ENCODE measurements at regions not wholly inside any gene's neighbourhood (a gene's known extent, or its start where the extent isn't known, plus 50 kb on each side); places are given as distances from the start of the nearest gene placed in this dataset.

DNA sequence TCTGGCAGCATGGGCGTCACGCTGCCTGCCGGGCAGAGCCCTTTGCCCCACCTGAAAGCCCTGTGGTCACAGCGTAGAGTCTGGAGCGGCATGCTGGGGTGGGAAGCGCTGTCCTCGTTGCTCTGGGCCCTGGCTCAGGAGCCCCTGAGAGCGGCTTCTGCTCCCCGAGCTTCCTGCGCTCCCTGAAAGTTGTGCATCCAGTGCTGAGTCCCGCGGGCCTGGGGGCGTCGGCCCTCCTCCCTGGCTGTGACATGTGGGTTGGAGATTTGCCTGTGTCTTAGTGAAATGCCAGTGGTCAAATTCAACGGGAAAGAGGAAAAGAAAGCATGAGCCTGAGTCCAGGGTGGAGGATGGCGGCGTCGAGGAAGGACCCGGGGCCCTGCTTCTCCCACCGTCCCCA lies 1208.0 kb downstream of the BRD1 start:
- no peak overlapping the region for H3K4me3 ChIP-seq
- H3K27me3 ChIP-seq = peaks cover 0 to under 1% (median 0%) of the 10 kb centered on the region in 11 experiments; a peak in 2 of 22 replicates
- no peak overlapping the region for H3K4me2 ChIP-seq
- no peaks in the 10 kb centered on the region for H3K9me3 ChIP-seq (replicated peaks in 1 of 11)
- H3K9ac ChIP-seq = no peak overlapping the region
- peaks cover 0 to 19% (median 13%) of the 10 kb centered on the region in 10 experiments; a peak in 13 of 20 replicates for H3K4me1 ChIP-seq
- H4K20me1 ChIP-seq = peaks cover 0 to 82% (median 10%) of the 10 kb centered on the region in 11 experiments; a peak in 10 of 22 replicates
- TF ChIP-seq Cebpa-rat (IDR thresholded peaks at IDR 0.05) = no peak
- H3K27ac ChIP-seq = no peak overlapping the region
- no peaks in the 10 kb centered on the region for H3K36me3 ChIP-seq

DNA sequence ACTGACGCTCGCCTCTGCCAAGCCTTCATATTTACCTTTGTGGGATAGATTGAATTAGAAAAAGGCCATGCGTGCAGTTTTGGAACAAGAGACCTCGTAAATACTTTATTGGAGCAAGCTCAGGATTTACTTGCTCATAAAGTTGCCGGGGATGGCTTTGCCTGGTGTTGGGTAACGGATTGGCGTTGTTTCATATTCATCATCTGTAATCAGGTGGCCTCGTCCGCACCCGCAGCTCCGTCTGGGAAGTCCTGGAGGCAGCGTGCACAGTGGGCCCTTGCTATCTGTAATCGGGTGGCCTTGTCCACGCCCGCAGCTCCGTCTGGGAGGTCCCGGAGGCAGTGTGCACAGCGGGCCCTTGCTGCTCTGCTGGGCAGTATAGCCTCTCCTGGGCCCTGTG lies 1209.3 kb downstream of the BRD1 start:
- no peak overlapping the region for H3K4me2 ChIP-seq
- no peaks in the 10 kb centered on the region for H3K36me3 ChIP-seq
- peaks cover 0 to 11% (median 8%) of the 10 kb centered on the region in 10 experiments; a peak in 11 of 20 replicates for H3K4me1 ChIP-seq
- no peak overlapping the region for H3K4me3 ChIP-seq
- peaks cover 0 to 84% (median 15%) of the 10 kb centered on the region in 11 experiments; a peak in 12 of 22 replicates for H4K20me1 ChIP-seq
- no peaks in the 10 kb centered on the region for H3K9me3 ChIP-seq (replicated peaks in 1 of 11)
- H3K27me3 ChIP-seq = peaks cover 0 to 4% (median 0%) of the 10 kb centered on the region in 11 experiments; a peak in 3 of 22 replicates
- no peak overlapping the region for H3K27ac ChIP-seq
- no peak overlapping the region for H3K9ac ChIP-seq
- TF ChIP-seq Cebpa-rat (IDR thresholded peaks at IDR 0.05) = no peak

DNA sequence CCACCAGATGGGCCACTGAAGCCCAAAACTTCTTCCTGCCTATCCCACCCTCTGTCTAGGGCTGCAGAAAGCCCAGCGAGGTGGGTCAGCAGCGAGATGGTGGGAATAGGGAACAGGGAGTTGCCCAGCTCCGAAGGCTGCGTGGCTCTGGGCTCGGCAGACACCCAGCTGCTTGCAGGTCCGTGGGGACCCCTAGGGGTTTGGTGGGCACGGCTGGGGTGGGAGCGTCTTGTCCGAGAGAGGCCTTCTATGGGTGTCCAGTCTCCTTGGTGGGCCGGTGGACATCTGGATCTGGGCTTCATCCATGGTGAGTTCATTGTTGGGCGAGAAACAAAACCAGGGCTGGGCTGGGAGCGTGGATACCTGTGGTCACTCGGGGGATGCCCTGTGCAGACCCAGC lies 1211.0 kb downstream of the BRD1 start:
- no peak overlapping the region for H3K4me3 ChIP-seq
- TF ChIP-seq Cebpa-rat (IDR thresholded peaks at IDR 0.05) = no peak

DNA sequence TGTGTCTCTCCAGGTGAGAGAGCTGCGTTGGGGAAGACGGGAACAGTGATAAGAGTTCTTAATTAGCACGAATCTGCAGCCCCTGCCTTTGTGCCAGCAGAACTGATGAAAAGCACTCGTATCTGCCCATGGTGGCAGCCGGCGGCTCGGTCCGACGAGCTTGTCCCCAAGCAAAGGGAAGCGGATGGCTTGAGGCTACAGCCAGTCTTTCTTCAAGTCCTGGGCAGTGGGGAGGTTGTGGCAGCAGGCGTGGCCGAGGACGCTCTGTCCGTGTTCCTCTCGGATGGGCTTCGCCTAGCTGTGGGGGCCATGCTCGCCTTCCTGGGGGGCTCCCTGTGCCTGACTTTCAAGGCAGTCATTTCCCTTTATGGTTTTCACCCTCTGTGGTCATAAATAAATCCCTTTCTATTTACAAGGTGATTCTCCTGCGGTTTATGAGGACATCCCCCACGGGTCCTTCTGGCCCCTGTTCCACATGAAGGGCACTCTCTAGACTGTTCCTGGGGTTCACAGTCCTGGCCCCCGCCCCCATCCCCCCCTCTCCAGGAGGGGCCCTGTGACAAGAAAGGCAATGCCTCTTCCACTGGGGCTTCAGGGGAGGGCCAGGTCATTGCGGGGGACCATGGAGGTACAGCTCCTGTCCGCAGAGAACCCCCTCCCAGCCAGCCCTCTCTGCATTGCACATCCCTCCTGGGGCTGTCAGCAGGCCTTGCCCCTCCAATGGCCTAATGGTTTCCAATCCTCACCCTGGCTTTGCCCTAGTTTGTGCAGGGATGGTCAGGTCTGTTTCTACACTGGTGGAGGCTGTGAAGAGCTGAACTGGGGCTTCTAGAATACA lies 1212.3 kb downstream of the BRD1 start:
- H3K27me3 ChIP-seq = peaks cover 0 to 22% (median 0%) of the 10 kb centered on the region in 11 experiments; a peak in 4 of 22 replicates
- no peak for TF ChIP-seq Cebpa-rat (IDR thresholded peaks at IDR 0.05)
- H4K20me1 ChIP-seq = peaks cover 0 to 94% (median 25%) of the 10 kb centered on the region in 11 experiments; a peak in 13 of 22 replicates
- H3K4me1 ChIP-seq = peaks cover 0 to 19% (median 8%) of the 10 kb centered on the region in 10 experiments; a peak in 11 of 20 replicates
- H3K9ac ChIP-seq = 0 out of 22 replicates have a peak overlapping the region, but pooled peaks of 1 of the 11 experiments have one; percentile 24
- H3K27ac ChIP-seq = no peak overlapping the region
- no peaks in the 10 kb centered on the region for H3K36me3 ChIP-seq
- peaks cover 0 to 10% (median 0%) of the 10 kb centered on the region in 11 experiments; a peak in 2 of 22 replicates for H3K9me3 ChIP-seq (replicated peaks in 1 of 11)
- H3K4me2 ChIP-seq = peak overlapping the region in 6 of 11 experiments; percentile 25 to 49 (median 38); a peak in 10 of 22 replicates
- H3K4me3 ChIP-seq = no peak overlapping the region

More for the DNA sequence above, 1211.0 kb downstream of the BRD1 start:
- no peak overlapping the region for H3K4me2 ChIP-seq
- H3K36me3 ChIP-seq = no peaks in the 10 kb centered on the region
- H3K9me3 ChIP-seq (replicated peaks in 1 of 11) = 0 out of 22 replicates have a peak, but pooled peaks cover 0 to under 1% (median 0%) of the 10 kb centered on the region in 11 experiments
- peaks cover 0 to 18% (median 8%) of the 10 kb centered on the region in 10 experiments; a peak in 11 of 20 replicates for H3K4me1 ChIP-seq
- no peak overlapping the region for H3K27ac ChIP-seq
- H4K20me1 ChIP-seq = peaks cover 0 to 87% (median 27%) of the 10 kb centered on the region in 11 experiments; a peak in 13 of 22 replicates
- no peak overlapping the region for H3K9ac ChIP-seq
- peaks cover 0 to 19% (median 0%) of the 10 kb centered on the region in 11 experiments; a peak in 4 of 22 replicates for H3K27me3 ChIP-seq

DNA sequence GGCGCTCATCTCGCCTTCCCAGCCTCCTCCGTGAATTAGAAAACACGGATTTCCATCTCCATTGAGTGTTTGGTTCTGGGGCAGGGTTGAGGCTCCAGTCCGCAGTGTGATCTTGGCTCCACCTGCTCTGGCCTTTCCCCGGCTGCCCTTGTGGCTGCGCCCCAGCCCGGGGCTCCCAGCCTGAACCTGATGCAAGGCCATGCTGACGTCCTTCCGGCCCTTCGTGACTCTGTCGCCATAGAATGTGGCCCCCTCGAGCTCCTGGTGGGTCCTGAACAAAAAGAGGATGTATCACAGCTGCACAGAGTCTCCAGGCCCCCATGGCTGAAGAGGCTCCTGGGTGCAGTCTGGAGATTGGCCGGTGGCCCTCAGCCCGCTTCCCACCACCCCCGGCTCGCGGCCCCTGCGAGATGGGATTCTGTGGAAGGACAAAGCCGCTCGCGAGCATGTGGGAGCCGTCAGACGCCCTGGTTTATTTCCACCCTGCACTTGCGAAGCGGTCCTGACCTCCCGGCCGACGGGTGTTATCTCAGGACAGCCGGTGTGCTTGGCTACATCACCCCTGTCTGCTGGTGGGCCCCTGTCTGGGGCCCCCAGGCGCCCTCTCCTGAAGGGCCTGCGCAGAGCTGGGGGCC lies 1214.0 kb downstream of the BRD1 start:
- H3K27ac ChIP-seq = no peak overlapping the region
- H3K4me2 ChIP-seq = no peak overlapping the region
- peaks cover 1 to 20% (median 9%) of the 10 kb centered on the region in 10 experiments; a peak in 18 of 20 replicates for H3K4me1 ChIP-seq
- no peak for TF ChIP-seq Cebpa-rat (IDR thresholded peaks at IDR 0.05)
- peaks cover 0 to 22% (median 0%) of the 10 kb centered on the region in 11 experiments; a peak in 5 of 22 replicates for H3K27me3 ChIP-seq
- H3K4me3 ChIP-seq = no peak overlapping the region
- H4K20me1 ChIP-seq = peaks cover 0 to 100% (median 37%) of the 10 kb centered on the region in 11 experiments; a peak in 13 of 22 replicates
- no peaks in the 10 kb centered on the region for H3K36me3 ChIP-seq
- no peak overlapping the region for H3K9ac ChIP-seq
- peaks cover 0 to 10% (median 0%) of the 10 kb centered on the region in 11 experiments; a peak in 3 of 22 replicates for H3K9me3 ChIP-seq (replicated peaks in 1 of 11)

DNA sequence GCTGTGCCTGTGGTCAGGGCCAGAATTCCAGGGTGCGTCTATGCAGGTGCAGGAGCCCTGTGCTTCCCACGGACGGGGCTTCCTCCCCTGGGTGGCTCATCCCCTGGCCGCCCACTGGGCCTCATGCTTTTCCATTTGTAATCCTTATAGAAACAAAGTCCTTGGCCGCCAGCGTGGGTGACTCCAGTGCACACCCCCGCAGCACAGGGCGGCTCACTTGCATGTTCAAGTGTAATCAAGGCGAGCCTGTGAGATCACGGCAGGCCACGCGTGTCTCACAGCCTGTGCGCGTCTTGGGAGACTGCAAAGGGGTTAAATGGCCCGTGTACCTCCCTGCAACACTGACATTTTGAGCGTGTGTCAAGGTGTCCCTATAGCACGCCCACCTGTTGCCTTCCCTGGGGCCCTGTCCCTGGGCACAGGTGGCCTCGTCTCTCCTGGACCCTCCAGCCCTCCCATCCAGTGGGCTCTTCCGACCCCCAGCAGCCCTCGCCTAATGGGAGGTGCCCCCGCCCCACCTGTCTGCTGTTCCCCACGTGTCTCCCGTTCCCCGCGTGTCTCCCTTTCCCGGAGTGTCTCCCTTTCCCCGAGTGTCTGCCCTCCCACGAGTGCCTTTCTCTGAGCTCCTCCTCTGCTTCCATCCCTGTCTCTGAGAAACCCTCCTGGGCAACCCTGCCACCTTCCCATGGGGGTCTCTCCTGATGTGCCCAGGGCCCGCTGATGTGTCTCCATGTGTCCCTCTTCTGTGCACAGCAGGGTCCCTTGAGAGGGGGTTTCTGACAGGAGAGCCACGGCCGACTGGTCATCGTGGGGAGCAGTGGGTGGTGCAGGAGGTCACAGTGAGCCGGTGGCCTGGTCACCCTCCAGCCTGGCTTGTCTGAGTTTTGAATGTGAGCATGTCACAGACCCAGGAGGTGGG lies 1215.3 kb downstream of the BRD1 start:
- Histone ChIP-seq H3K9ac (no peak overlapping the region), H3K4me1 (peaks cover 13 to 31% (median 20%) of the 10 kb centered on the region in 10 experiments)

GRCh38 chr22:48609279-48609865 lies 1218.3 kb downstream of the BRD1 start:
- Histone ChIP-seq H3K4me1 (peaks cover 10 to 21% (median 14%) of the 10 kb centered on the region in 10 experiments; a peak in 19 of 20 replicates), H3K4me2 (no peak overlapping the region), H3K36me3 (no peaks in the 10 kb centered on the region), H3K27me3 (peaks cover 0 to 22% (median 0%) of the 10 kb centered on the region in 11 experiments; a peak in 4 of 22 replicates), H3K9ac (no peak overlapping the region), H3K27ac (no peak overlapping the region), H4K20me1 (peaks cover 0 to 100% (median 33%) of the 10 kb centered on the region in 11 experiments; a peak in 13 of 22 replicates), H3K4me3 (no peak overlapping the region), H3K9me3 (replicated peaks in 1 of 11) (peaks cover 0 to 10% (median 0%) of the 10 kb centered on the region in 11 experiments; a peak in 3 of 22 replicates)
- no peak for TF ChIP-seq Cebpa-rat (IDR thresholded peaks at IDR 0.05)

More for the DNA sequence above, 1215.3 kb downstream of the BRD1 start:
- peaks cover 0 to 10% (median 0%) of the 10 kb centered on the region in 11 experiments; a peak in 3 of 22 replicates for H3K9me3 ChIP-seq (replicated peaks in 1 of 11)
- no peak overlapping the region for H3K4me3 ChIP-seq
- TF ChIP-seq Cebpa-rat (IDR thresholded peaks at IDR 0.05) = no peak
- peaks cover 0 to 100% (median 41%) of the 10 kb centered on the region in 11 experiments; a peak in 13 of 22 replicates for H4K20me1 ChIP-seq
- H3K36me3 ChIP-seq = no peaks in the 10 kb centered on the region
- peaks cover 0 to 22% (median 0%) of the 10 kb centered on the region in 11 experiments; a peak in 5 of 22 replicates for H3K27me3 ChIP-seq
- no peak overlapping the region for H3K4me2 ChIP-seq
- H3K27ac ChIP-seq = no peak overlapping the region
